GM12891 (cell line): ENCODE measurements at regions not wholly inside any gene's neighbourhood (a gene's known extent, or its start where the extent isn't known, plus 50 kb on each side); places are given as distances from the start of the nearest gene placed in this dataset.

ENCODE experiments used
- PAX5 ChIP-seq: IDR thresholded peaks from 2 replicates; pipeline ENCODE4 v1.6.1; 2011; ENCODE audit warnings: low read length, moderate library complexity, mild to moderate bottlenecking; ENCODE audit not compliant: insufficient read depth, severe bottlenecking
- POLR2A ChIP-seq: IDR thresholded peaks from 2 replicates; pipeline ENCODE4 v1.6.1; 2011; ENCODE audit warnings: low read depth, low read length, control low read depth
- POLR2AphosphoS5 ChIP-seq: IDR thresholded peaks from 2 replicates; pipeline ENCODE4 v1.6.1; 2011; ENCODE audit warnings: low read depth, low read length, control low read depth
- POU2F2 ChIP-seq: IDR thresholded peaks from 2 replicates; pipeline ENCODE4 v1.6.1; 2011; ENCODE audit warnings: low read depth, mild to moderate bottlenecking, control low read depth, low read length, moderate library complexity
- SPI1 ChIP-seq: IDR thresholded peaks from 2 replicates; pipeline ENCODE4 v1.6.1; 2011; ENCODE audit warnings: low read depth, low read length, control low read depth
- TAF1 ChIP-seq: IDR thresholded peaks from 2 replicates; pipeline ENCODE4 v1.6.1; 2011; ENCODE audit warnings: low read depth, low read length, control low read depth

DNA sequence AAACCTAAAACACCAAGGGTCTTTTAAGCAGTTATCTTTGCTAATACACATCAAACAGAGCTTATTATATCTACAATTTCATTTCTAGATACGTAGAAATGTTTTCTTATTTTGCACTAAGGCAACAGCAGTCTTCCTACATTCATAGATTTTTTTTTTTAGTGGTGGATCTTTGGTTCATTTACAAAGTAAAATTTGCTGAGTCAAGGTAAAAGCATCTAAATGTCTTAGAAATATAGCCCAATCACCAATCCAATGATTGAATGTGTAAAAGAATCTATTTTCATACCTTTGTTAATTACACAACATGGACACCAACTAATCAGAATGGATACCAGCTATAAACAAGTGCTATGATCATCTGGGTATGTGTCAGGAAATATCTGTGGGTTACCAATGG lies 272.2 kb upstream of the TMPO start:
- TF ChIP-seq POLR2AphosphoS5: no peak
- no peak for TF ChIP-seq TAF1
- TF ChIP-seq POLR2A: no peak
- TF ChIP-seq POU2F2: no peak
- no peak for TF ChIP-seq SPI1
- no peak for TF ChIP-seq PAX5
